NCI-H1417 (cell line): ENCODE measurements at regions not wholly inside any gene's neighbourhood (a gene's known extent, or its start where the extent isn't known, plus 50 kb on each side); places are given as distances from the start of the nearest gene placed in this dataset.

Experiments used
- DNase-seq, 3 experiments: peaks; one replicate each; lab custom pipeline; 2025; lab: John Stamatoyannopoulos, UW

DNA sequence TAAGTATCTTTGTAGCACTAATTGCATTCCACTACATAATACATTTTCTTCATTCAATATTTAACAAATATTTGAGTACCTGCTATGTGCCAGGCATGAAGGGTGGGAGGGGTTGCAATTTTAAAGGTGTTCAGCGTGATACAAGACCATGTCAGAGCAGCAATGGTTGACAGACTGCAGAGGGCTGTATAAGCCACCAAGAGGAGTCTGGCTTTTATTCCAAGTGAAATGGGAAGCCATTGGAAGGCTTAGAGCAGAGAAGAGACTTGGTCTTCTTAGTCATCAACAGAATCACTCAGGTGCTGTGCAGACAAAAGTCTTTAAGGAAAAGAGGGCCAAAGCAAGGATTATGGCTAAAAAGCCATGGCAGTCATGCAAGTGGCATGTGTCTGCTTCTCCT is 360.8 kb upstream of the ARID1B start:
- DNase-seq = peak in 1 of 3 experiments; percentile 55

GRCh38 chr6:156413154-156413553 is 364.0 kb upstream of the ARID1B start:
- DNase-seq = no peak

DNA sequence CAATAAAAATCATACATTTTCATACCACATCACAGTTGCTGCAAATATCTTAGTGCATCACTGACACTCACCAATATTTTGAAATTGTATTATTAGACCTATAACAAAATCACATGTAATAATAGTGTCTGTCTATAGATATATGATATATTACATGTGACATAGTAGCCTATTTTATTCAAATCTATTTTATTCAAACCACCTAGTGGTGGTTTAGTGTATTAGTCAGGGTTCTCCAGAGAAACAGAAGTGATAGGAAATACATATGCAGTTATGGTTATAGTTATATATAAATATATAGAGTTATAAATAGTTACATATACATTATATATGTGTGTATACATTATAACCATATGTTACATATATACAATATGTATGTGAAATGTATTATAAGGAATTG is 366.5 kb upstream of the ARID1B start:
- DNase-seq = no peak

DNA sequence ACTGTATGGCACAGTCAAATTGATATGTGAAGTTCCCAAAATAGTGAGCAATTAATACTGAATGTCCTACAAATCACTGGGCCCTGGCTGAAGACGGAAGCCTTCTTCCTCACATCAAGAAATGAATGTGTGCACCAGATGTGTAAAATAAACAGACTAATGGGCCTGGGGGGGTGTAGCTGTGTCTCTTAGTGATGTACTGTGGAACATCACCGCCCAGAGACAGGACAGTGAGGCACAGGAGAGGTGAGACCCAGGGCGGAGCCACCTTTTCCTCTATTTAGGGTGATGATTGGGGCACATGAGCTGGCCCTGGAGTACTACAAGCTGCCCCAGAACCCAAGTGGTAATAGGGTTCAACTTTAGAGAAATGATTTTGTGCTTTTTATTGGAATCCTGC is 368.5 kb upstream of the ARID1B start:
- no peak for DNase-seq

DNA sequence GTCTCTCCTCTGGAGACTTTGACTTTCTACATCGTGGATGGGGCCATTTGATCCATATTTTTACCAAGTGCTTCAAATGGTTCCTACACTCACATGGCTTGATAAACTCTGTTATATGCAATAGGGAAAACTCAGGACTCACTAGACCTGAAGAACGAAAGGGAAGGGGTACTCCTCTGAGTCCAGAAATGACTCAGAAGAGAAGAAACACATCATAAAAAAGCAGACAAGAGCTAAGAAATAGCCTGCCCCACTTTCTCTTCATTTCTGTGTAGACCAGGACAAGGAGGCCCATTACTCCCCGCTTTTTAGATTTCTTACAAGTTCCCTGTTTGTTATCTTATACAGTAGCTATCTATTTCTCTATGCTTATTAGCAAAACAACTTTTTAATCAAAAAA is 369.8 kb upstream of the ARID1B start:
- no peak for DNase-seq

GRCh38 chr6:156406688-156407087 is 370.5 kb upstream of the ARID1B start:
- DNase-seq = no peak

- no peak for DNase-seq
These were observed 371.1 kb upstream of the ARID1B start for GRCh38 chr6:156406099-156406498.

- DNase-seq = no peak
These were observed 374.6 kb upstream of the ARID1B start for GRCh38 chr6:156402628-156403027.

GRCh38 chr6:156402227-156402626 is 375.0 kb upstream of the ARID1B start:
- no peak for DNase-seq

GRCh38 chr6:156400487-156400886 is 376.7 kb upstream of the ARID1B start:
- DNase-seq = no peak

GRCh38 chr6:156398966-156399365 is 378.2 kb upstream of the ARID1B start:
- DNase-seq = no peak

DNA sequence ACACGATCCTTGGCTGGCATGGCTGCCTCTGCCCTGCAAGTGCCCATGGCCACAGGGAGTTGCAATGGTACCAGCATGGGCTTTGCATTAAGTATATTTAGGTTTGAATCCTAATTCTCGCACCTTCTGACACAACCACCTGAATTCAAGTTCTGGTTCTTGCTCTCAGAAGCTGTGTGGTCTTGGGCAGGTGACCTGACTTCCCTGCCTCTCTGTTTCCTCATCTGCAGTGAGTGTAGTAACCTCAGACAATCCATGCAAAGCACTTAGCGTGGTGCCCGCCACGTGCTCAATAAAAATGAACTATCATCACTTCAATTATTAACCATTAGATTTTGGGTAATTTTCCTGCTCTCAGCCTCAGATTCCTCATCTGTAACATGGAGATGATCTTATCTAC is 378.8 kb upstream of the ARID1B start:
- no peak for DNase-seq

- no peak for DNase-seq
These were observed 380.3 kb upstream of the ARID1B start for GRCh38 chr6:156396791-156397418.

DNA sequence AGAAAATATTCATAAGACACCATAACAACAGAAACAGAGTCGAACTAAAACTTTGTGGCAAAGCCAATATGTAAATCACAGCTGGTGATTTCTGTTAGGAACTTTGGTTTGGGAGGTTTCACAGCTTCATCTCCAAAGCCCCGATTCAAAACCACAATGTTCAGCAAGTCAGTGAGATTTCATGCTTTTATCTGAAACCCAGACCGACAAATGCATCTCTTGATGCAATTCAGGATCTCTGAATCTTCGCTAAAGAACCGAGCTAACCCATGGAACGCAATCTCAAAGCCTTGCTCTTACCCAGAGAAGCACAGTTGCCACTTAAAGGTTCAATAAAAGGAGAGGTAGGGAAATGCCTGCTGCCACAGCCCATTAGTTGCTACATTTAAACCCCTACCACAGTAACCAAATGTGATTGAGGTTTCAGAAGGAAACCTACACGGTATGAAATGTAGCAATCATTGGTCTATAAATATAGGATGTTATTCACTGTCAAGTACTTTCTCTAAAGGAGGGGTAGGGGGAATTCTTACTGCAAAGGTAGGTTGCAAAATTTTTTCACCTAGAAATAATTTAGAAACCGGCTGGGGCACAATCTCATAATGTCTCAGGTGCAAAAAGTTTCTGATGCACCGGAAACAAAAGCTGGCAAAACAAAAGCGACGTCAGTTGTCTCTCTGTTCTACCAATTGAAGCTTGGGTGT is 381.0 kb upstream of the ARID1B start:
- peak in 1 of 3 experiments; percentile 12 for DNase-seq

GRCh38 chr6:156395276-156395675 is 381.9 kb upstream of the ARID1B start:
- DNase-seq = peak in 2 of 3 experiments; percentile 12 to 59

- DNase-seq = no peak
These were observed 384.5 kb upstream of the ARID1B start for GRCh38 chr6:156392648-156393047.

DNA sequence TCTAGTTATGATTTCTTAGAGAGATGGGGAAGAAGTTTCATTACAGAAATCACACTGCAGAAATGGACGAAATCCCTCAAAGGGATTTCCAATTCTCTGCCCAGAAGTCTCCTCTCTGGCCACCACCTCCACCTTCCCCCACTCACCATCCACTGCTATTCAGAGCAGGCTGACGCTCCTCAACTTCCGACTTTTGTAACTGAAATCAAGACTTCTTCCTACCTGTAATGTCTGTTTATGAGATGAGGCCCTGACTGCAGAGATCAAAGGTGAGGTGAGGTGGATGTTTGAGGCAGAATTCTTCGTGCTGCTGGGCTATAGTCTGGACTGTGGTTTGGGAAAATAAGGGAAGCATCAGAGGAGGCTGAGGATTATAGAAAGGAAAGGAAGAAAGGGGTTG is 385.2 kb upstream of the ARID1B start:
- DNase-seq = no peak

DNA sequence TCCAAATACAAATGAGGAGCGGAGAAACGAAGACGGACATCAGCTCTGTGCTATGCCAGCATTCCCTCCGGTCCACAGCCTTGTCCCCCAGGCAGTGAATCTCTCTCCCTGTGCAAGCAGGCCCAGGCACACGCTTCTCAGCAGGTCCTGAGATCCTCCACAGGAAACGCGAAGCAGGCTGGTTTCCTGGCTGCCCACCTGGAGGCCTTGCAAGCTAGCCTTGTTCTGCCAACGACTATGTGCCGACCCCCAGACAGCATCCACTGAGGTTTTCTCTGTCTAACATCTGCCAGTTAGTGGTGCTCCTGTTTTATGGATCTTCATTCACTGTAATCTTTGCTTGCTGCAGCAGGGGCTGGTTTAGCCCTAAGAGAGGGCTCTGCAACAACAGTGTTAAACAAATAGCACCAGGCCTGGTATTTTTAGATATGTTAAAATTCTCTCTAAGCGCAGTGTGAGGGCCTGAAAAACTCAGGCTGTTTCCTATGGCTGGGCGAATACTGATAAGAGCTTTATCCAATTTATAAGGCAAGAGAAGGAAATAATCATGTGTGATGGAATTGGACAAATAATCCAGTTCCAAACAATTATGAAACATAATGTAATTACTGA is 386.0 kb upstream of the ARID1B start:
- peak in 2 of 3 experiments; percentile 11 to 12 for DNase-seq

GRCh38 chr6:156390621-156391020 is 386.6 kb upstream of the ARID1B start:
- no peak for DNase-seq

DNA sequence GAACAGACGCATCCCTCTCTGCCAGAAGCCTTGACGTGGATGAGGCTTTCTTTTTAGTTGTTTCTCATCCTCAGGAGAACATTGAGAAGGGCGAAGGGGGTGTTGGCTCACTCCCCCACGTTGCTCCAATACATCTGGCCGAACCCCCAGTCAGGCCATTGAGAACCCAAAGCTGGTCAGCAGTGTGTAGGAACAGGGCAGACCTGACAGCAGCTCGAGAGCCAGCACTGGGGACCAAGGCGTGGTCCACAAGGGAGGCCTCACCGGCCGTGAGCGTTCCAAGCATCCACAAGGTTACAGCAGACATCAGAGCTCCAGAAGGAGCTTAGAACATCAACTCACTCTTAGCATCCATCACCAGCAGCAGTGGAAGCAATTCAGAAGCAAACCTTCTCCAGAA is 387.9 kb upstream of the ARID1B start:
- DNase-seq = no peak

DNA sequence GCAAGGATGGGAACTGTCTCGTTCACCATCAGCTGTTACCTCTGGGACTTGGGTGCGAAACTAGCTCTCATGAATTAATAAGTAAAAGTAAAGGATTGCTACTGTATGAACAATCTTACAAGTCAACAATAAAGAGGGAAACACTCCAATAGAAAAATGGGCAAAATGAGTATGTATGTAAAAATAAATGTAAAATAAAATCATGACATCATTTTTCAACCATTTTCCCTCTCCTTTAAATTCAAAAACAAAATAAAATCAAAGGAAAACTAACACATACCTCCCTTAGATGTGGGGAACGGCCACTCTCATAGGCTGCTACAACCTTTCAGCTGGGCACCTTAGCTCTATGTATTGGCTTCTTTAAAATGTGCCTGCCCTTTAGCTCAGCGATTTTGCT is 389.7 kb upstream of the ARID1B start:
- DNase-seq = no peak

DNA sequence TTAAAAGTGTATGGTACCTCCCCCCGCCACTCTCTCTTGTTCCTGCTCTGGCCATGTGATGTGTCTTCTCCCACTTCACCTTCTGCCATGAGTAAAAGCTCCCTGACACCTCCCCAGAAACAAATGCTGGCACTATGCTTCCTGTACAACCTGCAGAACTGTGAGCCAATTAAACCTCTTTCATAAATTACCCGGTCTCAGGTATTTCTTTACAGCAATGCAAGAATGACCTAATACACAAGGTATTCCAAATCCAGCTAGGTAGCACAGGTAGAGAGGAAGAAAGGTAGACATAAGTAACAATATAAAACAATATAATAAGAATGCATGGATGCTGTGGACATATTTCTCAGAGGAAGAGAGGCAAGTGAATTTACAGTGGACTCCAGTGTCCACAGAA is 394.1 kb upstream of the ARID1B start:
- DNase-seq = no peak
